ENCODE measurements at regions not wholly inside any gene's neighbourhood (a gene's known extent, or its start where the extent isn't known, plus 50 kb on each side); places are given as distances from the start of the nearest gene placed in this dataset.

- TF ChIP-seq, protein P1, sequence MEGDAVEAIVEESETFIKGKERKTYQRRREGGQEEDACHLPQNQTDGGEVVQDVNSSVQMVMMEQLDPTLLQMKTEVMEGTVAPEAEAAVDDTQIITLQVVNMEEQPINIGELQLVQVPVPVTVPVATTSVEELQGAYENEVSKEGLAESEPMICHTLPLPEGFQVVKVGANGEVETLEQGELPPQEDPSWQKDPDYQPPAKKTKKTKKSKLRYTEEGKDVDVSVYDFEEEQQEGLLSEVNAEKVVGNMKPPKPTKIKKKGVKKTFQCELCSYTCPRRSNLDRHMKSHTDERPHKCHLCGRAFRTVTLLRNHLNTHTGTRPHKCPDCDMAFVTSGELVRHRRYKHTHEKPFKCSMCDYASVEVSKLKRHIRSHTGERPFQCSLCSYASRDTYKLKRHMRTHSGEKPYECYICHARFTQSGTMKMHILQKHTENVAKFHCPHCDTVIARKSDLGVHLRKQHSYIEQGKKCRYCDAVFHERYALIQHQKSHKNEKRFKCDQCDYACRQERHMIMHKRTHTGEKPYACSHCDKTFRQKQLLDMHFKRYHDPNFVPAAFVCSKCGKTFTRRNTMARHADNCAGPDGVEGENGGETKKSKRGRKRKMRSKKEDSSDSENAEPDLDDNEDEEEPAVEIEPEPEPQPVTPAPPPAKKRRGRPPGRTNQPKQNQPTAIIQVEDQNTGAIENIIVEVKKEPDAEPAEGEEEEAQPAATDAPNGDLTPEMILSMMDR (IDR thresholded peaks at IDR 0.05; ENCODE audit: poor library complexity, severe bottlenecking), result no peak
- no peak for TF ChIP-seq EZH2 (IDR thresholded peaks at IDR 0.05; ENCODE audit: borderline replicate concordance, insufficient read depth, low read length, poor library complexity, severe bottlenecking)
- H3K27me3 ChIP-seq (ENCODE audit: insufficient read depth, low read depth, low read length), result no peaks in the 10 kb centered on the region
- no peaks in the 10 kb centered on the region for H3K79me2 ChIP-seq (replicated peaks; ENCODE audit: insufficient read depth, low read length)
- no peak overlapping the region for H3K4me3 ChIP-seq (ENCODE audit: low read length)
- H4K20me1 ChIP-seq (ENCODE audit: insufficient read depth), result no peaks in the 10 kb centered on the region
- no peaks in the 10 kb centered on the region for H3K36me3 ChIP-seq (ENCODE audit: insufficient read depth, low read length)
- H3K4me2 ChIP-seq (ENCODE audit: low read length), result no peak overlapping the region
- H3F3A ChIP-seq (ENCODE audit: insufficient read depth, low read length, poor library complexity, severe bottlenecking), result no peaks in the 10 kb centered on the region
- H3K9ac ChIP-seq (ENCODE audit: low read length), result no peak overlapping the region
- no peaks in the 10 kb centered on the region for H3K9me2 ChIP-seq (ENCODE audit: insufficient read depth, low read length)
- H2AFZ ChIP-seq (ENCODE audit: low read depth, low read length), result no peak overlapping the region
- no peak overlapping the region for H3K27ac ChIP-seq (ENCODE audit: low read length)
- H3K9me3 ChIP-seq (ENCODE audit: low read length), result no peaks in the 10 kb centered on the region
Observed at GRCh38 chr11:37509506-37509905, 911.5 kb upstream of the RAG2 start.

GRCh38 chr11:37506531-37506930 is 908.5 kb upstream of the RAG2 start:
- Histone ChIP-seq H3K36me3 (ENCODE audit: insufficient read depth, low read length) (no peaks in the 10 kb centered on the region), H3K79me2 (replicated peaks; ENCODE audit: insufficient read depth, low read length) (no peaks in the 10 kb centered on the region), H3K9me2 (ENCODE audit: insufficient read depth, low read length) (no peaks in the 10 kb centered on the region), H3K4me2 (ENCODE audit: low read length) (no peak overlapping the region), H3K4me3 (ENCODE audit: low read length) (no peak overlapping the region), H4K20me1 (ENCODE audit: insufficient read depth) (no peaks in the 10 kb centered on the region), H2AFZ (ENCODE audit: low read depth, low read length) (no peak overlapping the region), H3K9me3 (ENCODE audit: low read length) (no peaks in the 10 kb centered on the region), H3K9ac (ENCODE audit: low read length) (no peak overlapping the region), H3K27ac (ENCODE audit: low read length) (no peak overlapping the region), H3F3A (ENCODE audit: insufficient read depth, low read length, poor library complexity, severe bottlenecking) (no peaks in the 10 kb centered on the region), H3K27me3 (ENCODE audit: insufficient read depth, low read depth, low read length) (no peaks in the 10 kb centered on the region)
- TF ChIP-seq EP300 (conservative IDR thresholded peaks at IDR 0.05; ENCODE audit: poor library complexity, severe bottlenecking) (no peak), RAD21 (conservative IDR thresholded peaks at IDR 0.05) (no peak), MXI1 (conservative IDR thresholded peaks at IDR 0.05; ENCODE audit: poor library complexity, severe bottlenecking) (no peak), TAF1 (IDR thresholded peaks at IDR 0.05; ENCODE audit: low read depth) (no peak), SMC3 (conservative IDR thresholded peaks at IDR 0.05; ENCODE audit: poor library complexity) (no peak), EZH2 (IDR thresholded peaks at IDR 0.05; ENCODE audit: borderline replicate concordance, insufficient read depth, low read length, poor library complexity, severe bottlenecking) (no peak), POLR2AphosphoS5 (IDR thresholded peaks at IDR 0.05) (no peak)
- TF ChIP-seq, protein P2, sequence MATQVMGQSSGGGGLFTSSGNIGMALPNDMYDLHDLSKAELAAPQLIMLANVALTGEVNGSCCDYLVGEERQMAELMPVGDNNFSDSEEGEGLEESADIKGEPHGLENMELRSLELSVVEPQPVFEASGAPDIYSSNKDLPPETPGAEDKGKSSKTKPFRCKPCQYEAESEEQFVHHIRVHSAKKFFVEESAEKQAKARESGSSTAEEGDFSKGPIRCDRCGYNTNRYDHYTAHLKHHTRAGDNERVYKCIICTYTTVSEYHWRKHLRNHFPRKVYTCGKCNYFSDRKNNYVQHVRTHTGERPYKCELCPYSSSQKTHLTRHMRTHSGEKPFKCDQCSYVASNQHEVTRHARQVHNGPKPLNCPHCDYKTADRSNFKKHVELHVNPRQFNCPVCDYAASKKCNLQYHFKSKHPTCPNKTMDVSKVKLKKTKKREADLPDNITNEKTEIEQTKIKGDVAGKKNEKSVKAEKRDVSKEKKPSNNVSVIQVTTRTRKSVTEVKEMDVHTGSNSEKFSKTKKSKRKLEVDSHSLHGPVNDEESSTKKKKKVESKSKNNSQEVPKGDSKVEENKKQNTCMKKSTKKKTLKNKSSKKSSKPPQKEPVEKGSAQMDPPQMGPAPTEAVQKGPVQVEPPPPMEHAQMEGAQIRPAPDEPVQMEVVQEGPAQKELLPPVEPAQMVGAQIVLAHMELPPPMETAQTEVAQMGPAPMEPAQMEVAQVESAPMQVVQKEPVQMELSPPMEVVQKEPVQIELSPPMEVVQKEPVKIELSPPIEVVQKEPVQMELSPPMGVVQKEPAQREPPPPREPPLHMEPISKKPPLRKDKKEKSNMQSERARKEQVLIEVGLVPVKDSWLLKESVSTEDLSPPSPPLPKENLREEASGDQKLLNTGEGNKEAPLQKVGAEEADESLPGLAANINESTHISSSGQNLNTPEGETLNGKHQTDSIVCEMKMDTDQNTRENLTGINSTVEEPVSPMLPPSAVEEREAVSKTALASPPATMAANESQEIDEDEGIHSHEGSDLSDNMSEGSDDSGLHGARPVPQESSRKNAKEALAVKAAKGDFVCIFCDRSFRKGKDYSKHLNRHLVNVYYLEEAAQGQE (IDR thresholded peaks at IDR 0.05; ENCODE audit: borderline replicate concordance), result no peak
- TF ChIP-seq, protein P1 (IDR thresholded peaks at IDR 0.05; ENCODE audit: poor library complexity, severe bottlenecking), result no peak
